Frontal cortex (tissue), 3 donors: ENCODE measurements at regions not wholly inside any gene's neighbourhood (a gene's known extent, or its start where the extent isn't known, plus 50 kb on each side); places are given as distances from the start of the nearest gene placed in this dataset.
"Not testable (repeated sequence)": the region's sequence is repeated elsewhere in the genome, so short reads cannot be mapped to it uniquely, and the experiment has no call there.

Experiments used
- DNase-seq, 2 donors: peaks; one replicate each; pipeline ENCODE4 v3.0.0; 2012; ENCODE audit warnings: low spot score in 2 of 2
- FAIRE-seq: peaks from 2 replicates; lab custom pipeline; 2012; peaks lifted over from hg19 to GRCh38; lab: Jason Lieb, UNC
- donor health status: control.
- donor health status: control.
- donor health status: control.

DNA sequence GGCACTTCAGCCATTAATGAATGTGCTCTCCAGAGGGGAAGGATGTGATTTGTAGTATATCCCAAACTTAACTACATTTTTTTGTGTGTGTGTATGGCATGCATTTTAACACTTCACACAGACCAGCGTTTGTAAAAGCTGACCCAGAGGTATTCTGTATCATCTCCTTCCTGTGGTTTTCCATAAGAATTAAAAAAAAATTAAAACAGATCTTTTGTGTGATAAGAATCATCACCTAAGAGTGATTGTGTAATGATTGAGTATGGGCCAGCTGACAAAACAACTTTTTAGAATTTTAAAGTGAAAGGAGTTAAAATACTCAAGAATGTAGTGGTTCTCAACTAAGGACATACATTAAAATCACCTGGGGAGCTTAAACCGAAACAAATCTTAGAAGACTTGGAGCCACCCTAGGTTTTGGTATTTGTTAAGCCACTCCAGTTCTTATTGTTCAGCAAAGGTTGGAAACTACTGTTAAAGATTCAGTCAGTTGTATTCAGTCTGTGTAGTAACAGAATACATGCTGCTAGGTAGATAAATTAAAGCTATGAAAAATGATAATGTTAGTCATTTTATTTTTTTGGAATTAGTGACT lies 120.1 kb downstream of the HAUS1 start:
- DNase-seq = no peak
- no peak for FAIRE-seq

DNA sequence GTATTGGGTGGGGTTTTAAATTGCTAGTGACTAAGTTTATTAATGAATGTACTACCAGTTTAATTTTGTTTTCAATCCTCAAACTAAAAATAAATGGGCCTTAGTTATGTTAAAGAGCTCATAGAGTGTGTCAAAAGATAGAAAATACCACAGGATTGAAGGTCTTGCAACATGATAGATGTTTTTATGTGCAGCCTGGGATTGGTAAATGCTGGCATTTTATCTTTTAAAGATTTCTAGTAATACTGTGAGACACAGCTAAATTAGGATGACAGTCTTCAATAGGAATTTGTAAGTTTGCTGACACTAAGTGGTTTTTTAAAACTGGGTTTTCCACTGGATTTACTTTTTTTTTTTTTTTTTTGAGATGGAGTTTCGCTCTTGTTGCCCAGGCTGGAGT lies 122.3 kb downstream of the HAUS1 start:
- no peak for FAIRE-seq
- DNase-seq = no peak

DNA sequence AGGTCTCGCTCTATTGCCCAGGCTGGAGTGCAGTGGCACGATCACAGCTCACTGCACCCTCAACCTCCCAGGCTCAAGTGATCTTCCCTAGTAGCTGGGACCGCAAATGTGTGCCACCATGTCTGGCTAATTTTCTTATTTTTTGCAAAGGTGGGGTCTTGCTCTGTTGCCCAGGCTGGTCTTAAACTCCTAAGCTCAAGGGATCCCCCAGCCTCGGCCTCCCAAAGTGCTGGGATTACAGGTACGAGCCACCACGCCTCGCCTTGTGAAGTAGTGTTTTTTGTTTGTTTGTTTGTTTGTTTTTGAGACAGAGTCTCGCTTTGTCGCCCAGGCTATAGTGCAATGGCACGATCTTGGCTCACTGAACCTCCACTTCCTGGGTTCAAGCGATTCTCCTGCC lies 125.5 kb downstream of the HAUS1 start:
- not testable (repeated sequence) for DNase-seq, FAIRE-seq

DNA sequence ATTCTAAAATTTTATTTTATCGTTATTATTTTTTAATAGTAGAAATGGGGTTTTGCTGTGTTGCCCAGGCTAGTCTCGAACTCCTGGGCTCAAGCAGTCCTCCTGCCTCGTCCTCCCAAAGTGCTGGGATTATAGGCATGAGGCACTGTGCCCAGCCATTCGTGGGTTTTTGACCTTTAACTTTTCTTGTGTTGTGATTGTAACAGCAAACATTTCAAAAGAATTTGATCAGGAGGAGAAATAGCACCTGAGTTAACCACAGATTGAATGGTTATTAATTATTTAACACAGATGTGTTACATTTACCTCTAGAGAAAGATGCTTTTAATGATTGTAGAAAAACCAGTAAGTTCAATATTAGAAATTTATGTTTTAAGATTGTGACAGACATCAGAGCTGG lies 132.0 kb downstream of the HAUS1 start:
- DNase-seq (no peak), FAIRE-seq (no peak)

DNA sequence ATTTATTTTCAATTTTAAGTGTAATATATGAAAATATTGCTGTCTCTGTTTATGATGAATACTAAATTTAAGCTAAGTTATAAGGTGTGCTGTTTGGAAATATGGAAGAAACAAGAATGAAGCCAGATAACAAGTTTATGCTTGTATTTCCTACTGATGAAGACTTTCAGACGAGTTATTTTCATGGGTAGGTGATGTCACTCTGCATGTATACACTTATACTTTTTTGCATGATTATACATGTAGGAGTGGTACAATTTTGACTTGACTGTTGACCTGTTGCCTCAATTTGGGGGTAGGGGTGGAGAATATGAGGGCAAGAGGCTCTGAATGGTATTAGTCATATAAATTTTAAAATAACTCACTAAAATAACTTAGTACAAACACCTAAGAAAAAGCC lies 133.7 kb downstream of the HAUS1 start:
- FAIRE-seq (no peak), DNase-seq (no peak)

DNA sequence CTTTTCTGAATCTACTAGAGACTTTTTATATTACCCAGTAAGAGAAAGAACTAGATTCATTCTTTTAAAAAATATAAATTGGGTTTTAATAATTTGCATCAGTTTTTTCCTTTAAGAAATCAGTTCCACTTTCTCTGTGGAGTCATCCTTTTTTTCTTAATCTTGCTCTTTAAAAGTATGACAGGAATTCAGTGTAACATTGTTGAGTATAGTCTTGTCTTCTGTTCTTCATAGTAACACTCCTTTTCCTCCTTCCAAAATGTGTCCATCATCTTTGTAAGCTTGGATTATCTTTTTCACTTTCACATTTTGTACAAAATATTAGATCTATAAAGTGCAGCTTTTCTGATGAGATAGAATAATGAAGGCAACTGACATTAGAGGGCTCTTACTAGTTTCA lies 135.4 kb downstream of the HAUS1 start:
- DNase-seq (no peak), FAIRE-seq (no peak)

DNA sequence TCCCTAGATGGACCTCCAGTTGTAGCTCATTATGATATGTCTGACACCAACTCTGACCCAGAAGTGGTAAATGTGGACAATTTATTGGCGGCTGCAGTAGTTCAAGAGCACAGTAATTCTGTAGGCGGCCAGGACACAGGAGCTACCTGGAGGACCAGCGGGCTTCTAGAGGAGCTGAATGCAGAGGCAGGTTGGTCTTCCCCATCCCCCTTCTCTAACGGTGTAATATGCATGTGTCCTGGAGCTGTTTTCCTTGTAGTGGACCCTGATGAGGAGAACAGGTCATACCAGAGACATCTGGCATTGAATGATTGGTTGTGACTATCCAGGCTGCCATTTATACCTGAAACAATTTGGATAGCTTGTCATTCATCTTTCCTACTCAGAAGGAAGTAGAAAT lies 135.8 kb downstream of the HAUS1 start:
- DNase-seq = no peak
- FAIRE-seq = no peak

DNA sequence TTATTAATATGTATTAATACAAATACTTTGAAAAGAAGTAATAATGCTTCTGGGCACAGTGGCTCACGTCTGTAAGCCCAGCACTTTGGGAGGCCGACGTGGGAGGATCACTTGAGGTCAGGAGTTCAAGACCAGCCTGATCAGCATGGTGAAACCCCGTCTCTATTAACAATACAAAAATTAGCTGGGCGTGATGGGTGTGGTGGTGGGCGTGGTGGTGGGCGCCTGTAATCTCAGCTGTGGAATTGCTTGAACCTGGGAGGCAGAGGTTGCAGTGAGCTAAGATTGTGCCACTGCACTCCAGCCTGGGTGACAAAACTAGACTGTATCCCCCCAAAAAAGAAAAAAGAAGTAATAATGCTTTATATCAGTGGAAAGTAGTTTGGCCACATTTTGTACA lies 137.2 kb downstream of the HAUS1 start:
- FAIRE-seq, DNase-seq: not testable (repeated sequence)

DNA sequence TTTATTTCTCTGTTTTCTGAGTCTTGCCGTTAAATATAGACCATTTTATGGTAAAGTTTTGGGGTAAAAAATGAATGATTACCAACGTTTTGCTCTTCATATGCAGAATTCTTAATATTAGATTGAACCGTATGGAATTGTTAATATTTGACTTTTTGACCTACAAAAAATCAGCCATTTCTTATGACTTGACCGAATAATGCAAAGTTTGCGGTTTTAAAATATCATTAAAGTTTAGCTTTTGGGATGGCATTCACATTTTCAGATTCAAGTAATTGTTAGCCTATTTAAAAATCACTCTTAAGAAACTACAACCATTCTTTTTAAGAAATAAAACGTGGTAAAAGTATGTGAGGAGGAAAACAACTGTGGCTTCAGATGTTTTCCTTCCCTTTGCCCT lies 138.0 kb downstream of the HAUS1 start:
- DNase-seq = no peak
- FAIRE-seq = no peak

DNA sequence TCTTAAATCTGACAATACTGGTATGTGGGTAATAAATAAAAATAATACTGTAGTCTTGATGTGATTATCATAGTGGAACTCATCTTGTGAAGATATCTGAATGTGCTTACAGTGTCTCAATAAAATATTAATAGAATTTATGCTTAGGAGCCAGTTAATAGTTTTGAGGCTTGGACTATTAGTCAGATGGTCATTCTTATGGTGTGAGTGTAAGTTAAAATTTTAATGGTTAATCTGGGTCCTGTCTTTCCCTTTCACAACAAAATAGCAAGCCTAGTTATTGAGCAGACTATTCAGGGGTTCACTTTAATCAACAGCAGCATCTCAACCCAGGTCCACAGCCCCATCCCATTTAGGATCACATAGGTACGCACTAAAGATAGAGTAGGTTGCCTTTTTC lies 138.9 kb downstream of the HAUS1 start:
- FAIRE-seq (no peak), DNase-seq (no peak)

DNA sequence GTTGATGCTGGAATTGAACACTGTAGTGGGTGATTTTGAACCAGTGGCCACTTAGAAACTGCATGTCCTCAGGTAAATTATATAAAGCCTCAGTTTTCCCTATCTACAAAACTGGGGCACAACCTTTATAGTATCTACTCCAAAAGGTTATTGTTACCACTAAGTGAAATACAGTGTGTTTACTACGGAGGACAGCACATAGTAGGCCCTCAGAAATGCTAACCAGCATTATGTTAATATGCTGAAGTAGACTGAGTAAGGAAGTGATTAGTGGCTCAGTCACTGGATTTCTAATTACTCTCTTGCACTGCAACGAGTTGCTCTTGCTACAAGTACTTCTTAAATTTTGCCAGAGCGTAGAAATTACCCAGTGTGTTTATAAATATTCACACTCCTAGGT lies 139.5 kb downstream of the HAUS1 start:
- DNase-seq (no peak), FAIRE-seq (no peak)

DNA sequence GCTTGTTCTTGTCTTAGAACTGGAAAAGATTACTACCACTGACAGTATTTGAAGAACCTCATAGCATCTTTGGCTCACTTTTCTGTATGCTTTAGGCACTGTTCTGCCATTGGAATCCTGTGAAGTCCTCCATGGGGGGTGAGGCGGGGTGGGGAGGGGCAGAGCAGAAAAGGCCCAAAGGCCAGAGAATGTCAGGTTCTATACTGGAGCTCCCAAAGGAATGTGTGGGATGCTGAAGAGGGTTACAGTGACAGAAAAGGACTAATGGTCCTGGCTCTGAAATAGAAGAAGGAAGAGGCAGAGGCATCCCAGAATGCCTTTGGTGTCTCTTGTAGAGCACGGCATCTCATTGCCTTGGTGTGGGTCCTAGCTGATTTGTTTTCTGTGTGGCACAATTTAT lies 141.9 kb downstream of the HAUS1 start:
- FAIRE-seq = no peak

DNA sequence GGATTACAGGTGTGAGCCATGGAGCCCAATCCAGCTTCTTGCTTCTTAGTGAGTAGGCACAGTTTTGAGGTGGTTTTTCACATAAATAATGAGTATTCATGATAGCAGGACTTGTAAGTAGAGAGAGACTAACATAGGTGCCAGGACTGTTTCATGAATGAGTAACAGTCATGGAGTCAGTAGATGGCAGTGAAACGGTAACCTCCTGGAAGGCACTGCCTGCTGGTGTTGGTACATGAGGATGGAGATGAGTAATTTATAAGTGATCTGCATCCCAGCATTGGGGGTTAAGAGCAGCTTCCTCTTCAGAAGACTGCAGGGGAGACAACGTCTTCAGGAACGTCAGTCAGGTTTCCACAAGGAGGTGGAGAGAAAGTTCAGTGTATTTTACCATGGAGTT lies 143.8 kb downstream of the HAUS1 start:
- FAIRE-seq (no peak), DNase-seq (no peak)

More for the DNA sequence above, 141.9 kb downstream of the HAUS1 start:
- DNase-seq = no peak

DNA sequence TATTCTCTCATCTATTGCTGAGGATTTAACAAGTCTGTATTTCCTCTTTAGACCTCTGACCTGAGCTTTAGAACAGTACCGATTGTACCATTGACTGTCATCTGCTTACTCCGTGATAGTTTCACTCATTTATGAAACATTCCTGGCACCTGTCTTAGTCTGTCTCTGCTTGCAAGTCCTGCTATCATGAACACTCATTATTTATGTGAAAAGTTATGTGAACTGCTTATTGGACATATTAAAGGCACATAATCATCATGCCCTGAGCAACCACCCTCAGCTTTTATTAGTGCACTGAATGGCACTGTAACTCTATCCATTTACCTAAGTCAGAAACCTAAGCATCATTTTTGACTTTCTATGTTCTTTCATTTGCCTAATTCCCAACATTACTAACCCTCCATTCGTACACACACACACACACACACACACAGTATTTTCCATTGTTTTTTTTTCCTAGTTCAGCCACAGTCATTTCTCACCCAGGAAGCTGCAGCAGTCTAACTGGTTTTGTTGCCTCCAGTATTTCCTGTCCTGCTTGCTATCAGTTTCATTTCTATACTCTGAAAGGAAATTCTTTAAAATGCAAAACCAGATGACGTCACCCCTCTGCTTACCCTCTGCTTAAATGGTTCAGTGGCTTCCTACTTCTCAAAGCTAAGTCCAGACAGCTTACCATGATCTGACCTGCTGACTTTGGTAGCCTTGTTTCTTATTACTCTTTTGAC lies 146.1 kb downstream of the HAUS1 start:
- peak in 1 of 2 donors; percentile 14 for DNase-seq
- no peak for FAIRE-seq

DNA sequence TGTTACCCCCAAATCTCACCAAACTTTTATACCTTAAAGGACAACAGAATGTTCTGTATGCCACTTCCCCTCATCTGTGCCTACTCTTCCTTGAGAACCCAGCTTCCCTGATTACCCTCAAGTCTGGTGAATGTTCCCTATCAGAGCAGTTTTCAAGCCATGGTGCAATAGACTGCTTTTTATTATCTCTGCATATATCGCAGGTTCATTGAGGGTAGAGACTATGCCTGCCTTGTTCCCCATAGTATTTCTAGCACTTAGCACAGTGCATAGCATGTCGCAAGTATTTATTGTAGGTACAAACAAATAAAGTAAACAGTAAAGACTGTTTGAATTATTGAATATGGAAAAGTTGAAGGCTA lies 146.6 kb downstream of the HAUS1 start:
- no peak for FAIRE-seq

DNA sequence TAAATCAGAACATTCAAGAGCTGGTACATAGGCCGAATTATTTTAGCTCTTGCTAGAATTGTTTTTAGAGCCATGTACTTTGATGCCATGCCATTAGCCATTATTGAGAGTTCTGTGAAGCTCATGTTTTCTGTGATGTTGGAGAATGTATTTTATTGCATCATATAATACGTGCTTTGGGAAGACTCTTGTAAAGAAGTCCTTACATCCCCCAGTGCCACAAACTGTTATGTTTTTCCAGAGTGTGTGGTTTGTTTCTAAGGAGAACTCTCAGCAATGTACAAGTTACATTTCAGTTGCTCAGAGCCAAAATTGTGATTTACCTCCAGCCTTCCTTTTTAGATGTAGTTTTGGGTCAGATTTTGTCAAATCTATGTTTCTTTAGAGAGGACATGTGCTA lies 148.6 kb downstream of the HAUS1 start:
- DNase-seq = no peak
- no peak for FAIRE-seq

More for the DNA sequence above, 146.6 kb downstream of the HAUS1 start:
- no peak for DNase-seq

DNA sequence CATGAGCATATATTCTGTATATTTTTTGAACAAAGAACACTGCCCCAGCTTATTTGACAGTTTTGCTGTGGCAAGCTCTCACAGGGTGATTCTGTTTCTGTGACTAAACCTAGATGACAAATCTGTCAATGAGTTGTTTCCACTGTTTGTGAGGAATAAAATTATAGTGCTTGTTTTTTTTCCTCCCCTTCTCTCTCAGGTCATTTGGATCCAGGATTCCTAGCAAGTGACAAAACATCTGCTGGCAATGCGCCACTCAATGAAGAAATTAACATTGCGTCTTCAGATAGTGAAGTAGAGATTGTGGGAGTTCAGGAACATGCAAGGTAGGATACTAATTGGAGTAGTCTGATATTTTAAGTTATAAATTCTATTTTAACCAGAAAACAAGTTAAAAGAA lies 149.3 kb downstream of the HAUS1 start:
- DNase-seq (no peak), FAIRE-seq (no peak)

DNA sequence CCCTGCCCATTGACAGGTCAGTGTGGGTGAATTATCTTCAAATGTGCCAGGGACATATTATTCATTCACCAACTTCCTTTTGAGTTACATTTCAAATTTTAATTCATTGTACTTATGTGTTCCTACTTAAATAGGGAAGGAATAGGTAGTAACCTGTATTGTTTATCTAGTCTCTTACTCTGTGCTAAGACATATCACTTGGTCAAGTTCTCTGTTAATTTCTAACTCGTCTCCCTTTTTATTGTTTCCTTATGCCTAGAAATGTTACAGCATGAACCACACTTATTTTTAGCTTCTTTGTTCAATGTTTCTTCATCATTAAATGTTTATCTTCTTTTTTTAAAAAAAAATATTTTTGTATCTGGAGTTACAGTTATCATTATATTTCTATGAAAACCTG lies 151.9 kb downstream of the HAUS1 start:
- FAIRE-seq (no peak), DNase-seq (no peak)

DNA sequence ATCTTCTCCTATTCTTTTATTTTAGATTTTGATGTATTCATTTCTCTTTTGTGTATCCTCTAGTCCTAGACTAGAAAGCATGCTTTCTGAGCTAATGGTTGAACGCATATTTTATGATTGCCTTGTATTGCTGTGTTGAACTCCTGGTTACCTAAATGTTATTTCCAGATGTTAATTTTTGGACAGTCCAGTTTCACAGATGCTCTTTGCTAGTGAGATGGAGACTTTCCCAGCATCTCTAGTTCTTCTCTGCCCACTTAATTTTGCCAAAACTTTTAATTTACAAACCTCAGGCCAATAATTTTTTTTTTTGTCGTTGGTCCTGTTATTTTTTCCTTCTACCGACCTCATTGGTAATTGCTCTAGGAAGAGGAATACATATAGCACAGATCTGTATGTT lies 153.2 kb downstream of the HAUS1 start:
- DNase-seq (no peak), FAIRE-seq (no peak)

DNA sequence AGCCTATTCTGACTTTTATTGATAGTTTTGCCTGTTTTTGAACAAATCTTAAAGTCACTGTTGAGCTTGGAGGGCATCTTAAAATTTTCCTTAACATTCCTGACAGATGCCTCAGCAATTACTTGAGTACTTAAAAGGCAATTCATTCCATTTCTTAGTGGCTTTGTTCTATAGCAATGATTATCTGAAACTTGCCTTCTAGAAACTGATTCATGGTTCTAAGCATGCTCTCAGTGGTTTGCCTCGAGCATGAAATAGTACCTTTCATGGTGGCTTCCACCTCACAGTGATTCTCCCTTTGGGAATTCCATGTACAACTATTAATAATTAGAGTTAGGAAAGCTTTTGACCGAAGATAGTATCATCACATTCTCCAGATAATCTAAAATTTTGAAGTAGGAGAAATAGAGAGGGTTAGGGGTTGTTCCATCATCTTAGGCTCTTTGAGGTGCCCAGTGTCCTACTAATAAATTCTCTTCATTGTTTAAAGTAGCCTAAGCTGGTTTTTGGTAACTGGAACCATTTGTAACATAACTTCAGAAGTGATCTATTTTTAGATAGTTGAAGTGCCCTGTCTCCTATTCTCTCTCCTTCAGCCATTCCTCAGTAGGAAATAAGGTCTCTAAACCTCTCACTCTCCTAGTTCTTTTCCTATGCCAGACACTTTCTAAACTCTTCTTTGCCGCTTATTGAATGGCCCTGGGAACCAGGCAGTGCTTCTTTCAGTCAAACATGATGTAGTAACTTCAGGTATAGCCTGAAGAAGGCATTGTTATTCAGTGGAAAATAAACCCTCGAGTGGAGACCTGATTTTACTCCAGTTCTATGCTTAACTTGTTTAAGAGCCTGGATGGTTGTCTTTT lies 156.1 kb downstream of the HAUS1 start:
- FAIRE-seq (no peak), DNase-seq (no peak)

DNA sequence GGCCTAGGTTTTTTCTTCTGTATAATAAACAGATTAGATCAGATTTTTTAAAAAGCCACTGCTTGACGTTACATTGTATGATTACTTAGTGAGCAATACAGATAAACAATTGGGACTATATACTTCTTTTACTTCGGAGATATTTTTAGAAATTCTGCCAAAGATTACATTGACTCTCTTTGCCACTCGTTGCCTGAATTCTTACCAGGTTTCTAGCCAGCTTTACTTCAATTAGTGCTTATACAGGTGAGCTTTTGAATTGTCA lies 156.6 kb downstream of the HAUS1 start:
- no peak for DNase-seq
- no peak for FAIRE-seq
